ENCODE measurements at regions not wholly inside any gene's neighbourhood (a gene's known extent, or its start where the extent isn't known, plus 50 kb on each side); places are given as distances from the start of the nearest gene placed in this dataset.
A peak's percentile ranks its signal among the peaks of the same experiment; 100 is the strongest.
"Not testable (repeated sequence)": the region's sequence is repeated elsewhere in the genome, so short reads cannot be mapped to it uniquely, and the experiment has no call there.

DNA sequence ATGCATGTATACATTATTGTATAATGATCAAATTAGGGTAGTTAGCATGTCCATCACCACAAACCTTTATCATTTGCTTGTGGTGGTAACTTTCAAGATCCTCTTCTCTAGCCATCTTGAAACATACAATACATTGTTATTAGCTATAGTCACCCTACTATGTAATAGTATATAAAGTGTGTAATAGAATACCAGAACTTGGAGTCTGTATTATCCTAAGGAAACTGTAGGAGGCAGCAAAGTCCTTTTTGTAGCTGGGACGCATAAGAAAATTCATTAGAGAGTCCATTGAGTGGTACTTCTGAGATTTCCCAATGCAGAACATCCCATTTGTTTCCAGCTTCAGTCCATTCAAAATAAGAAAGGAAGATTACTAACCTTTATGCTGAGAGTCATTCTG lies 325.9 kb upstream of the LRFN5 start:
- DNase-seq = no peak

DNA sequence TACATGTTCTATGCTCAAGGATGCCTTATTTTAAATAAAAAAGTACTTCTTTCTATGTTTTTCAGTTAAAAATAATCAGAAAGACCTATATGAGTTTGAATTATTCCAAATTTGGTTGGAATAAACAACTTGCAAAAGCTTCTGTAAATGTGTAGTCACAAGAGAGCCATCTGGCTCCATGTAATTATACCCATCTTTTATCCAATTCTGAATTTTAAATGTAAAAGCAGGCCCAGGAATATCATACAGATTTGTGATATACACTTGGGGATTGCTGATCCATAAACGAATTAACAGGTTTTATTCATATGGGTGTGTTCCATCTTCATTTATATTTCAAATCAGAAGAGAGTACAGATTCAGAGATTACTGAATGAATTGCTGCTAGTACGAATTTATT lies 329.2 kb upstream of the LRFN5 start:
- DNase-seq = peak; percentile 52

DNA sequence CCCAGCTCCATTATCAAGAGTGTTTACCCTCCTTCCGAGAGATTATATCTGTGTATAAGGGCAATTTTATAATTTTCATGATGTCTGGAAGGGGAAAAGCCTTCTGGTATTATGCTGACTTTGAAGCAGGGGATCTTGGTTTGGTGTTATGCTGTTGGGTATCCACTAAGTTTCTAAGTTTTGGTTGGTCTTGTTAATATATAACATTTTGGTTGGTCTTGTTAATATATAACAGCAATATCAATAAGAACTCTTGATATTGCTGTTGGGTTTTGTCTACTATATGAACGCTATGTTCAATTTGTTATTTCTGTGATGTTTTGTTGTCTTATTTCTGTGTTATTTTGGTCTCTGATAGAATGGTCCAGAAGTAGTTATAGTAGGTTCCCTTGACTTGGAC lies 349.2 kb upstream of the LRFN5 start:
- DNase-seq = no peak

DNA sequence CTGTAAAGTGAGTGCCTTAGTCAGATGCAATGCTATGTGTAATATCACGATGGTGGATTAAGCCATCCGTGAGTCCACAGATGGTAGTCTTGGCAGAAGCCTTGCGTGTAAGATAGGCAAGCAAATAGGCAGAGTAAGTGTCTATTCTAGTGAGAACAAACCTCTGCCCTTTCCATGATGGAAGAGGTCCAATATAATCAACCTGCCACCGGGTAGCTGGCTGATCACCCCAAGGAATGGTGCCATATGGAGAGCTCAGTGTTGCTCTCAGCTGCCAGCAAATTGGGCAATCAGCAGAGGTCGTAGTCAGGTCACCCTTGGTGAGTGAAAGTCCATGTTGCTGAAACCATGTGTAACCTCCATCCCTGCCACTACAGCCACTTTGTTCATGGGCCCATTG lies 371.2 kb upstream of the LRFN5 start:
- no peak for DNase-seq

DNA sequence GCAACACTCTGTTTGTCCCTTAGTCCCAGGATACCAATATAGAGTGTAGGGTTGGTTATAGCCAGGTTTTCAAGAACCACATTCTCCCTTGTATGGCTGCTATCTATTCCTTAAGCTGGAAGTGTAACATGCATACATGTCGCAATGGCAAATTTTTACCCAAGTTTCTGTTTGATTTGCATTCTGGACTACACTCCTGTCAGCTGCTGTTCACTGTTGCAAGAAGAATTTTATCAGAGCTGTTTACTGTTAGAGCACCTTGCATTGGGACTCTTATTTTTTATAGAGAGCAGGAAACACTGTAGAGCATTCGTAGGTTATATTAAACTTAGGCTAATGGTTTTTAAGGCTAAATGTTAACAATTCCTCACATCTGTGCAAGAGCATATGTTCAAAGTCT lies 376.0 kb upstream of the LRFN5 start:
- no peak for DNase-seq

DNA sequence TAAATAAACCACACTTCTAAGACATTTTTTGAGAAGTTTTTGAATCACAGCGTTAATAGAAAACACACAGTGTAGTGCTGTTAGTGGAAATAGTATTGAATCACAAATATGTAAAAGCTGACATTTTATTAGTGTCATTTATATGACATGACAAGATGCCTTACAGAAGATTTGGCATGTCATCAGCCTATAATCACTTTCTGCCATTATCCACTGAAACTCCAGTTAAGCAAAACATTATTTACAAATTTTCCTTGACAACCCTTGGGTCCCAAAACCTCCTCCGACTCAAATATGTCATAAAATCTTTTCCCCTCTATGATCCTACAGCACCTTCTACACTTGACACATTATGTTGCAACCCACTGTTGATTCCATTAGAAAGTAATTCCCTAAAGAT lies 376.9 kb upstream of the LRFN5 start:
- DNase-seq = no peak

DNA sequence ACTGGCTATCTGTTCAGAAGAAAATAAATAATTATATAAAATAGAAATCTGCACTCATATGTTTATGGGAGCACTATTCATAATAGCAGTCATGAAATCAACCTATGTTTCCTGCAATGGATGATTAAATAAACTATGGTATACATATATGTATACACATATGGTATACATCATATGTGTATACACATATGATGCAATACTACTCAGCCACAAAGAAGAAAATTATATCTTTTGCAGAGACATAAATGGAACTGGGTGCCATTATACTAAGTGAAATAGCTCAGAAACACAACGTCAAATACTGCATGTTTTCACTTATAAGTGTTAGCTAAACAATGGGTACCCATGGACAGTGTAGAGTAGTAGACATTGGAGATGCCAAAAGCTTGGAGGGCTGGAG lies 381.2 kb upstream of the LRFN5 start:
- DNase-seq = no peak

DNA sequence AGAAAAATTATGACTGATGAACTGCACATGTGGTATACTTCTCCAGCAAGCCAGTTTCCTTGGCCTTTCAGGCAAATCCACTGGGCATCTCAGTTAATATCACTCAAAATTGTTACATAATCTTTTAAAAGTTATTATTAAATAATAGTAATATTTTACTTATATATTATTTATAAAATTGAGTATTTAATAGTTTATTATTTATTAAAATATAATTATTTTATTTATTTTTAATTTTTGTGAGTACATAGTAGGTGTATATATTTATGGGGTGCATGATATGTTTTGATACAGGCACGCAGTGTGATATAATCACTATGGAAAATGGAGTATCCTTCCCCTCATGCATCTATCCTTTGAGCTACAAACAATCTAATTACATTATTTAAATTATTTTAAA lies 384.1 kb upstream of the LRFN5 start:
- no peak for DNase-seq

DNA sequence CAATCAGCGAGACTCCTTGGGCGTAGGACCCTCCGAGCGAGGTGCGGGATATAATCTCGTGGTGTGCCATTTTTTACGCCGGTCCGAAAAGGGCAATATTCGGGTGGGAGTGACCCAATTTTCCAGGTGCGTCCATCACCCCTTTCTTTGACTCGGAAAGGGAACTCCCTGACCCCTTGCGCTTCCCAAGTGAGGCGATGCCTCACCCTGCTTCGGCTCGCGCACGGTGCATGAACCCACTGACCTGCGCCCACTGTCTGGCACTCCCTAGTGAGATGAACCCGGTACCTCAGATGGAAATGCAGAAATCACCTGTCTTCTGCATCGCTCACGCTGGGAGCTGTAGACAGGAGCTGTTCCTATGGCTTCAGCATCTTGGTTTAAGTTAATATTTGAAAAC lies 391.7 kb upstream of the LRFN5 start:
- DNase-seq = not testable (repeated sequence)

DNA sequence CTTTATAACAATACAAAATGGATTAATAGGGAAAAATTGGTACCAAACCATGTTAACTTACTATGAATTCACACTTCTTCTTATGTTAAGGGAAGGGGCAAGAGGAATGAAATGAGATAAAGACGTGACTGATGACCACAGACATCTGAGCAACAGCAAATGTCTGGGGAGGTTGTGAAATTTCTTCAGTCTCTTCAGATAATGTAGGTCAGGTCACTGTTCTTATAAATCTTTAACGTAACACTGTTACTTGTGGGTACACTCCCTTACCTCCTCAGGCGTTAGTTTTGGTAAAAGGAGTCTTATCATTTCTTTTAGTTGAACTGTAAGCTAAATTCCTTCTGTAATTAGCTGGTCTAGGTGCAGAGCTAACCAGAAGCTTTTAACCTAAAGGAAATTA lies 405.0 kb upstream of the LRFN5 start:
- no peak for DNase-seq

DNA sequence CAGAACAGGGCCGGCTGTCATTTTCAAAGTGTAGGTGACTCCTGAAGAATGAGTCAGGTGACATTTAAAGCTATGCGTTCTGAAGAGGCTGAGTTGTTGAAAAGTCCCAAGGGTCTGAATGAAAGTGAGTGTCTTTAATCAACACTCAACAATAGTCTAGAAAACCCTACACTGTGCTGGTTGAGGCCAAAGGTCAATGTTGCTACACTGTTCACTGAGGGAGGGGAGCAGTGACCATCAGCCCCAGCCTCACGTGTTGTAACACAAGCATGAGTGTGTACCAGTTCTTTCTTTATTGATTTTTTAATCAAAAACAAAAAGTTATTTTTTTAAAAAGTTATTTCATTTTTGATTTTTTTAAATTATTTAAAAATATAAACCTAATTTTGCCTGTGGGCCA lies 418.8 kb upstream of the LRFN5 start:
- no peak for DNase-seq

DNA sequence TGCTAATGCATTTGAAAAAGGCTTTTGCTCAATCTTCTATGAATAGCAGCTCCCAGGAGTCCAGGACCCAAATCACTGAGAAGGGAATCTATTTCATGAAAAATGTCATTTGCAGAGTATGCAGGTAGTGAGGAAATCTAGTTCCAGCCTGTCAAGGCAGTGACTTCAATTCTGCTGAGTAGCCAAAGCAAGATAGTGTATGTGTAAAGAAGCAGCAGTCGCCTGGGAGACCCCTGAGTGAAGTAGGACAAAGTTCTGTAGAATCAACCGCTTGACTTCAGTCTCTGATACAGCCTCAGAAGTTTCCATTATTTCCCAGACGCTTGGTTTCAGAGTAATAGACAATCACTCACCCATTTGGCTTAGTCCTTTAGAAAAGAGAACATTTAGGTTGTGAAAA lies 435.6 kb upstream of the LRFN5 start:
- DNase-seq = no peak

DNA sequence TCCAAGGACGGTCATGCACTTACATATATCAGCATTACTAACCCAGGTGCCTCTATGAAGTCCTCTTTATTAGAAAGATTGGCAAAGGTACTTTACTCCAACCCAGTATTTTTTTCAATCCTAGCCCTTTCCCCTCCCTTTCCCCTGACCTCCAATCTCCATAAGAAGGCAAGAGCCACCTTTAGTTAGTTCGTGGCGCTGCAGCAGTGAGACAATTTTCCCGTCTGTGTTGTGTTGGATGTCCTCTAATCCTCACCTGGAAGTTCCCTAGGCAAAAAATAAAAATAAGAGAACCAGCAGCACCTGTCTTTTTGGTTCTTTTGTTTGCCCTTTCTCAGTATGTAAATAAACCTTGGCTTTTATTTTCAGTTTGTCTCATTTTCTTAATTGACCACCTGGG lies 439.6 kb upstream of the LRFN5 start:
- DNase-seq = no peak

DNA sequence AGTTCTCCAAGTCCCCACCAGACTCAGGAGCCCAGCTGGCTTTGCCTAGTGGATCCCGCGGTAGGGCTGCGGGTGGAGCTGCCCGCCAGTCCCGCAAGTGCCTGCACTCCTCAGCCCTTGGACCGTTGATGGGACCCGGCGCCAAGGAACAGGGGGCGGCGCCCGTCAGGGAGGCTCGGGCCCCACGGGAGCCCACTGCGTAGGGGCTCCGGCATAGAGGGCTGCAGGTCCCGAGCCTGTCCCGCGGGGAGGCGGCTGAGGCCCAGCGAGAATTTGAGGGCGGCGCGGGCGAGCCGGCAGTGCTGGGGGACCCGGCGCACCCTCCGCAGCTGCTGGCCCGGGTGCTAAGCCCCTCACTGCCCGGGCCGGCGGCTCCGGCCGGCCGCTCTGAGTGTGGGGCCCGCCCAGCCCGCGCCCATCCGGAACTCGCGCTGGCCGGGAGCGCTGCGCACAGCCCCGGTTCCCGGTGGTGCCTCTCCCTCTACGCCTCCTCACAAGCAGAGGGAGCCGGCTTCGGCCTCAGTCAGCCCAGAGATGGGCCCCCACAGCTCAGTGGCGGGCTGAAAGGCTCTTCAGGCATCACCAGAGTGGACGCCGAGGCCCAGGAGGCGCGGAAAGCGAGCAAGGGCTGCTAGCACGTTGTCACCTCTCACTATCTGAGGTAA lies 452.4 kb upstream of the LRFN5 start:
- DNase-seq = no peak

DNA sequence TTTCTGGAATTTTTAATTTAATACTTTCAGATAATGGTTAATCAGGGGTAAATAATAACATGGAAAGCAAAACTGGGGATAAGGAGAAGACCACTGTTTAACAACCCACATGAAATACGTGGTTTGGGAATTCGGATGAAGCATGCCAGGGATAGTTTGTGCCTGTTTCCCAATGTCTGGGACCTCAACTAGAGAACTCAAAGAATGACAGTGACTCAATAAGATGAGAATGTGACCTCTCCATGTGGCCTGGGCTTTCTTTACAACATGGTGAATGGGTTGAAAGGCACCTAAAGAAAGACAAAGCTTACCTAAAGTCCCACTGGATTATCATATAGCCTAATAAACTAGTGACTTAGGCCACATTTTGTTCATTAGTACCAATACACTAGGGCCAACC lies 460.3 kb upstream of the LRFN5 start:
- no peak for DNase-seq

DNA sequence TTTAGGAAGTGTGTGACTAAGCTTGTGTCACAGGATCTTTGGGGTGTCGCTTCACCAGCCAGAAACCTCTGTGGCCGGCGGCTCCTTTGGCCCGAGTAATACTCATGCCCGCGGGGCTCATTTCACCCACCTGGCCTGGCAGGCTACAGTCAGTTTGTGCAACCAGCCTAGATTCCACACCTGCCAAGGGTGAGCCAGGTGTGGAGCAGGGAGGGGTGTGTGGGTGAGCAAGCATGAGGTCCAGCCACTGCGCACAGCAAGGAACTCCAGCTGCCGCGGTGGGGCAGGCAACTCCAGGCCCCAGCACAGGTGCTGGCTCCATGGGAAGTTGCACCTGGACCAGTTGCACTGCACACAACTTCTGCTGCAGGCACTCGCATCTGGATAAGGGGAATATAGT lies 462.3 kb upstream of the LRFN5 start:
- no peak for DNase-seq

DNA sequence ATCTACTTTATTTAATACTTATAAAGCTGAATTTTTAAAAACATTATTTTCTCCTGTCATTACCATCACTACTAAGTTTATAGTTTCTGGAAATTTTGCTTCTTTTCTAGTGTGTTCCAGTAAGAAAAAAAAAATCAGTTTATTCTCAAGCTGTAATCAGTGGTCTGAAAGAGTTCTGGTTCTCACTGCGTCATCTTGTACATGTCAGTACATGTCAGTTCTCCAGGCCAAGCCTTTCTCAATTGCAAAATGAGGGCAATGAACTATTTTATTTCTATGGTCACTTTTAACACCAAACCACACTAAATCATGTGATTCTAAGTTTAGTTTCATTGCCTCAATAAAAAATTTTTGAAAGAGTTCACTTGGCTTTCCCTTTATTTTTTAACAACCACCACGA lies 468.9 kb upstream of the LRFN5 start:
- DNase-seq = no peak

DNA sequence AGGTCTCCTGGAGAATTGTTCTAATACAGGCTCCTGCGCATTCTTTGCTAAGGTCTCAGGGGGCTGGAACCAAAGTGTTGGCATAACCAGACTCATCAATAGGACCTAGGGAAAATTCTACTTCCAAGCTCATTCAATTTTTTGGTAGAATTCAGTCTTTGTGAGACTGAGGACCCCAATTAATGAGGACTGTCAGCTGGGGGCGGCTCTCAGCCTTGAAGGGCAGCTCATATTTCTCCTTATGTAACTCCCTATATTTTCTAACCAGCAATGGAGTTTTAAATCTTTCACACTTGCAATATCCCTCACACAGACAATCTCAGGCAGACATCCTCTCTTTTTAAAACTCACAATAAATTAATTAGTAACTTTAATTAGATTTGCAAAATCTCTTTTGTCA lies 476.4 kb upstream of the LRFN5 start:
- no peak for DNase-seq

DNA sequence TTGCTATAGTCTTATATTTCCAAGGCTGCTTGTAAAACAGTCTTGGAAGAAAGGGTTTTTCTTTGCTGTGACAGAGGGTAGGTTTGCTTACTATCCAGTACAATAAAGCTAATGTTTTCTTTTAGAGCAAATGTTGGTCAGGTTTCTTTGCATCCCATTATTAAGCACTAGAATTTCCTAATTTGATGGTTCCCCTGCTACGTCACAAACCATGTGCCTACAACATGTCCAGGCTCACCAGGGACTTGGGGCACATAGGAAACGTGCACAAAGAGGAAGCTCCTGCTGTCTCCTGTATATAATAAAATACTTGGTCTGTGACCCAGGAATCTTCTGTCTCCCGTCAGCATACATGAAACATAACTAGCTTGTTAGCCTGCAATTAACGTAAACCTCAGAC lies 486.3 kb upstream of the LRFN5 start:
- no peak for DNase-seq

DNA sequence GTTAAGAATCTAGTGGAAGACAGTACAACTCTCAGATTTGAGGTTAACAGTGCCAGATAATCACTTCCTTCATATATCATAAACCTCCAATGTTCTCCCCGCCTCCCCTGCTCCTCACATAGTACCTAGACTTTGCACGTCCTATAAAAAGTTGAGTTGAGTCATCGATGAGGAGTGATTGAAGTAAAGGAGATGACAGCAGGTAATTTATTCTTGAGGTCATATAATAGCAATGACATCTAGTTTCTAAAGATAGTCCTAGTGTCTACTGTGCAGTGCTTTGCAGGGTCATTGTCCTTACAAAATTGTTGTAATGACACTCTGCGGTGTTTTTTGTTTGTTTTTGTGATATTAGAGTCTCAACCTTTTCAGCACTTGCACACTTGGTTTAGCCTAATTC lies 510.5 kb upstream of the LRFN5 start:
- DNase-seq = no peak

DNA sequence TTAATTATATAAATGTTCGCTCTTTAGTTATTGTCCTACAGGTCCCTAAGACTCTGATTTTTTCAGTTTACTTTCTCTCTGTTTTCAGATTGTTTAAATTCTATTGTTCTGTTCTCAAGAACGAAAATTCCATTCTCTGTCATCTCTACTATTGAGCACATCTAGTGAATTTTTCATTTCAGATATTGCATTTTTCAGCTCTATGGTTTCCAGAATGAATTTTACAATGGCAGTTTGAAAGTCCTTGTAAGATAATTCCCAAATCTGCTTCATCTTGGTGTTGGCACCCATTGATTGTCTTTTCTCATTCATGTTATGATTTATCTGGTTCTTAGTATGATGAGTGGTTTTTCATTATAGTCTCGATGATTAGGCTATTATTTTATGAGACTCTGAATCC lies 519.6 kb upstream of the LRFN5 start:
- no peak for DNase-seq

DNA sequence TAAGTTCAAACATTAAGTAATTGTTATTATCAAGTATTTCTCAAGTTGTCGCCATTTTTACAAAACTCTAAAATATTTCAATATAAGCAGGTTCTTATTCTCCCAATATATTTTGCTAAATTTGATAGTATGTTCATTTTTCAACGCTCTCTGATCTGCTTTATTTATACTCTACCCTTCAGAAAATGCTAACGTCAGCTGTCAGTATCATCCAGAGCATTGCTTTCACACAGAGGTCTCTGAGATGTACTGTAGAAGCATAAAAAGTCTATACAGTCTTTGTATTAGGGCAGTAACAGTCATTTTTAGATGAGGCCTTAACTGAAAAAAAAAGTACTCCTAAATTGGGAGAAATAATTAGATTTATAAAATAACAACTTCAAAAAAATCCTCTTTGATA lies 533.1 kb upstream of the LRFN5 start:
- no peak for DNase-seq

DNA sequence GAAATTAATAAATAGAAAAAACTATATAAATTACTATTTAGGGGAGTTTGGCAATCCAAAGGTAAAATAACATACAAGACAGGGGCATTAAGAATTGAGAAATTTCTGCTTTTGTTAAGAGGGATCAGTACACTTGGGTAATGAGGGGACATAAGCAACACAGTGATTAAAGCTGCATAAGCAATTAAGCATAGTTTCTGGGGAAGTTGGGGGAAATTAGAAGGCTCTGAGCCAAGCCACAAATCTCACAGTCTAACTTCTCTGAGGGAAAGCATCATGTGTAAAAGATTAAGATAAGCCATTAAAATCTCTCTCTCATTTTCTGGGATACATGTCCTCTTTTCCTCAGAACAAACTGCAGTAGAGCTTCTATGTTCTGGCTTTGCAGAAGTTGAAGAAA lies 533.9 kb upstream of the LRFN5 start:
- DNase-seq = no peak

DNA sequence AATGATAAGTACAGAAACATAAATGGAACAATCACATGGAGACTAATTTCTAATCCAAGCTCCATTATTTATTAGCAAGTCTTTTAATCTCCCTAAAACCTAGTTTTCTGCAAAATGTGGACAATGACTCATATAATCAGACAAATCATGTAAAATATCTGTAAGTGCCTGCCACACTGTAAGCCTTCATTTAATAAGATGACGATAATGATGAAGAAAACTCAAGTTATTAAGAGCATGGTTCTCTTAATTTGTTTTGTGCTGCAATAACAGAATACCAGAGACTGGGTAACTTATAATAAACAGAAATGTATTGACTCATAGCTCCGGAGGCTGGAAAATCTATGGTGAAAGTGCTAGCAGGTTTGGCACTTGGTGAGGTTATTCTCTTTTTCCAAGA lies 535.3 kb upstream of the LRFN5 start:
- no peak for DNase-seq

DNA sequence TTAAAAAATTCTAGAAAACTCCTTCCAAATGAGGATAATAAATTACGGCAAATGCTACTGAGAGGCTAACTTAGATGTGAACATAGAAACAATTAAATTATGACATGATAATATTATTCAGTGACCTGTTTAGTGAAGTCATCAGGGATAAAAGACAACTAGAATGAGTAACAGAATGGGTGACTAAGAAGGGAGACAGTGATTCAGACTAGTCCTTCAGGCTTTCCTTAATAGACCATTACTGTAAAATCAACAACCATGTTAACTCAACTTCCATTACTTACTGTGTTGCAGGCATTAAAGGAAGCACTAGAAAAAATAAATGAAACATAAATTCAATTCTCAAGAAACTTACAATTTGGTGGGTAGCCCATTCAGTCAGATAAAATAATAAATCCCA lies 543.9 kb upstream of the LRFN5 start:
- DNase-seq = no peak

DNA sequence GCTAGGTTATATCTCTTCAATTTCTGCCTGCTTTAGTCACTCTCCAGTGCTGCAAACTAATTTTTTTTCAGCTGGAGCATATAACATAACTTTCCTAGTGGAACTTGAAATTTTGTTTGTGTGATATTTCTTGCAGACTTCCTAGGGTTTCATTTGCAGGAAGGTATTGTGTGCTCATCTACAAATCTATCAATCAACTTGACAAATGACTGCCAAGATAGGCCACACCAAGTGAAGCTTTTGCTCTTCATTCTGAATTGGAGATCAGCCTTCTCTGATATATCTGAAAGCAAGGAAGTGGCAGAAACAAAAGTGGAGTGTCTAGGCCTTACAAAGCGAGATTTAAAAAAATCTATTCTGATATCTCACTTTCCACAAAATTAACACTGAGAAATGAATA lies 551.1 kb upstream of the LRFN5 start:
- no peak for DNase-seq

Data from NCI-H524 treated with DMSO at 0.1 percent for 48 hours (cell line).